ENCODE measurements at regions not wholly inside any gene's neighbourhood (a gene's known extent, or its start where the extent isn't known, plus 50 kb on each side); places are given as distances from the start of the nearest gene placed in this dataset.
A peak's percentile ranks its signal among the peaks of the same experiment; 100 is the strongest.

- TF ChIP-seq YY1 (IDR thresholded peaks at IDR 0.05; ENCODE audit: low read depth) (peak; percentile 66), NFIC (IDR thresholded peaks at IDR 0.05) (peak; percentile 40; the same call in 1 of the 2 replicates), TAF1 (IDR thresholded peaks at IDR 0.05; ENCODE audit: low read depth) (peak; percentile 78), CREB1 (IDR thresholded peaks at IDR 0.05; ENCODE audit: low read depth) (0 out of 2 replicates have a peak, but pooled peaks have one; percentile 40), EP300 (IDR thresholded peaks at IDR 0.05; ENCODE audit: borderline replicate concordance) (no peak), CEBPB (IDR thresholded peaks at IDR 0.05) (no peak), TEAD4 (IDR thresholded peaks at IDR 0.05) (no peak; the same call in 1 of the 2 replicates), TCF12 (IDR thresholded peaks at IDR 0.05; ENCODE audit: low read depth) (0 out of 2 replicates have a peak, but pooled peaks have one; percentile 46), REST (IDR thresholded peaks at IDR 0.05; ENCODE audit: low read depth) (no peak), RAD21 (IDR thresholded peaks at IDR 0.05; ENCODE audit: low read depth) (0 out of 2 replicates have a peak, but pooled peaks have one; percentile 2)
Observed at GRCh38 chr1:58903514-58904298, 119.9 kb upstream of the JUN start.

Measured in Ishikawa (cell line).